ENCODE measurements at regions not wholly inside any gene's neighbourhood (a gene's known extent, or its start where the extent isn't known, plus 50 kb on each side); places are given as distances from the start of the nearest gene placed in this dataset.

DNA sequence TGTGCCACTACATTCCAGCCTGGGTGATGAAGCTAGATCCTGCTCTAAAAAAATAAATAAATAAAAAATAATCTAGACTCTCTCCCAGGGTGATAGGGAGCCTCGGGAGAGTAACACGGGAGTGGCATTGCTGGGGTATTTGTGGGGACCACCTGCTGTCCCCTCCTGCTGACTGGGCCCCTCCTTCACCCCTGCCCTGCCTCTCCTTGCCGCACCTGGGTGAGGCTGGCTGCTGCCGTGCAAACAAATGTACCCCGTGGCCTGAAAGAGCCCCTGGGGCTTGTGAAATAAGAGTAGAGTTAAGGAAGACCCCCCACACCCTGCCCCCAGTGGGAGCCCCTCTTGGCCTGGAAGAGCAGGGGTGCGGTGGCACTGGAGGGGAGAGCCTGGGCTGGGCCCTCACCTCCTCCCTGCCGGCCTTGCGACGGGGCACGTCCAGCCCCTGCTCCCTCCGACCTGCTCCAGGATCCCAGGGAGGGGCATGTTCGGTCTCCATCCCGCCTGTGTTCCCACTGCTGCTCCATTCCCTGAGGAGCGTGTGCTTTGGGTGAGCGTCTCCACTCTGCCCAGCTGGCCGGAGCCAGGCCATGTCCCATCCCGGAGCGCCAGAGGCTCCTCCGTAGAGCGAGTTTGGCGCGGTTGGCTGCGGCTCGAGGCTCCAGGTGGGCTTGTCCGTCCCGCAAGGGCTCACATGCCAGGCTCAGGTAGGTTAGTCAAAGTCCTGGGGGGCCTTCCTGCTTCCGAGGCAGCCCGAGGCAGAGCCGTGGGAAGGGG is 75.0 kb upstream of the RNU6ATAC start:
- Mint-ChIP-seq H3K27ac (no peak overlapping the region), H3K4me1 (no peaks in the 10 kb centered on the region), H3K9me3 (no peaks in the 10 kb centered on the region), H3K36me3 (ENCODE audit: low read depth) (no peaks in the 10 kb centered on the region), H3K4me3 (no peak overlapping the region), H3K27me3 (ENCODE audit: insufficient read depth) (no peaks in the 10 kb centered on the region)
- Histone ChIP-seq H3K27ac (ENCODE audit: low read depth, low read length) (no peak overlapping the region), H3K9ac (ENCODE audit: extremely low read depth, low read length, poor library complexity, severe bottlenecking) (no peak overlapping the region), H3K9me3 (ENCODE audit: control insufficient read depth, low read length) (no peaks in the 10 kb centered on the region), H3K4me1 (ENCODE audit: control insufficient read depth, insufficient read depth, low read length) (no peaks in the 10 kb centered on the region), H3K27me3 (ENCODE audit: control insufficient read depth, insufficient read depth, low read length, poor library complexity, severe bottlenecking) (no peaks in the 10 kb centered on the region), H3K36me3 (ENCODE audit: control insufficient read depth, insufficient read depth, low read length) (no peaks in the 10 kb centered on the region), H3K4me3 (ENCODE audit: low read length) (no peak overlapping the region)
- TF ChIP-seq, protein P1, sequence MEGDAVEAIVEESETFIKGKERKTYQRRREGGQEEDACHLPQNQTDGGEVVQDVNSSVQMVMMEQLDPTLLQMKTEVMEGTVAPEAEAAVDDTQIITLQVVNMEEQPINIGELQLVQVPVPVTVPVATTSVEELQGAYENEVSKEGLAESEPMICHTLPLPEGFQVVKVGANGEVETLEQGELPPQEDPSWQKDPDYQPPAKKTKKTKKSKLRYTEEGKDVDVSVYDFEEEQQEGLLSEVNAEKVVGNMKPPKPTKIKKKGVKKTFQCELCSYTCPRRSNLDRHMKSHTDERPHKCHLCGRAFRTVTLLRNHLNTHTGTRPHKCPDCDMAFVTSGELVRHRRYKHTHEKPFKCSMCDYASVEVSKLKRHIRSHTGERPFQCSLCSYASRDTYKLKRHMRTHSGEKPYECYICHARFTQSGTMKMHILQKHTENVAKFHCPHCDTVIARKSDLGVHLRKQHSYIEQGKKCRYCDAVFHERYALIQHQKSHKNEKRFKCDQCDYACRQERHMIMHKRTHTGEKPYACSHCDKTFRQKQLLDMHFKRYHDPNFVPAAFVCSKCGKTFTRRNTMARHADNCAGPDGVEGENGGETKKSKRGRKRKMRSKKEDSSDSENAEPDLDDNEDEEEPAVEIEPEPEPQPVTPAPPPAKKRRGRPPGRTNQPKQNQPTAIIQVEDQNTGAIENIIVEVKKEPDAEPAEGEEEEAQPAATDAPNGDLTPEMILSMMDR (conservative IDR thresholded peaks at IDR 0.05), result no peak
- no peak for DNase-seq
- 88 to 89% methylated on average over 16 to 29 of the region's 29 CpGs for WGBS, 2 experiments (ENCODE audit: insufficient coverage in 1 of 2, insufficient read length in 1 of 2)

DNA sequence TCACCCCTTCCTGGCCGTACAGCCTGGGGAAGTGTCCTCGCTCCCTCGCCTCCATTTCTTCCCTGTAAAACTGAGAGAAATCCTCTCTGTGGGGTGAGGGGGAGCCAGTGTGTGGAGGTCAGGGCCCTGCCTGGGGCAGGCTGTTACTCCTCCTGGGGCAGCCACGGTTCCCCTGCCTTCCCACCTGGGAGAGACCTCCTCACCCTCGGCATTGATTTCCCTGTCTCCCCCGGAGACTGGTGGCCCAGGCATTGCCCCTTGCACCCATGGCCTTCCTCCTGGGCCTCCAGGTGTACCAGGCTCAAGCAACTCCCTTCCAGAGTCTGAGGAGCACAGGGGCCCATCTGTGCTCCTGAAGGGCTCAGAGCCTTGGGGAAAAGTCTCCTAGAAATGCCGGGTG is 75.6 kb upstream of the RNU6ATAC start:
- no peak for DNase-seq
- Histone ChIP-seq H3K4me3 (ENCODE audit: low read length) (no peak overlapping the region), H3K9ac (ENCODE audit: extremely low read depth, low read length, poor library complexity, severe bottlenecking) (no peak overlapping the region), H3K9me3 (ENCODE audit: control insufficient read depth, low read length) (no peaks in the 10 kb centered on the region), H3K36me3 (ENCODE audit: control insufficient read depth, insufficient read depth, low read length) (no peaks in the 10 kb centered on the region), H3K4me1 (ENCODE audit: control insufficient read depth, insufficient read depth, low read length) (no peaks in the 10 kb centered on the region), H3K27me3 (ENCODE audit: control insufficient read depth, insufficient read depth, low read length, poor library complexity, severe bottlenecking) (no peaks in the 10 kb centered on the region), H3K27ac (ENCODE audit: low read depth, low read length) (no peak overlapping the region)
- no peaks in the 10 kb centered on the region for H3K36me3 Mint-ChIP-seq (ENCODE audit: low read depth)
- TF ChIP-seq, protein P1 (conservative IDR thresholded peaks at IDR 0.05), result no peak
- 88 to 91% methylated on average over 3 to 7 of the region's 7 CpGs for WGBS, 2 experiments (ENCODE audit: insufficient coverage in 1 of 2, insufficient read length in 1 of 2)
- H3K27ac Mint-ChIP-seq, result no peak overlapping the region
- no peaks in the 10 kb centered on the region for H3K27me3 Mint-ChIP-seq (ENCODE audit: insufficient read depth)
- H3K4me1 Mint-ChIP-seq, result no peaks in the 10 kb centered on the region
- H3K9me3 Mint-ChIP-seq, result no peaks in the 10 kb centered on the region
- no peak overlapping the region for H3K4me3 Mint-ChIP-seq

DNA sequence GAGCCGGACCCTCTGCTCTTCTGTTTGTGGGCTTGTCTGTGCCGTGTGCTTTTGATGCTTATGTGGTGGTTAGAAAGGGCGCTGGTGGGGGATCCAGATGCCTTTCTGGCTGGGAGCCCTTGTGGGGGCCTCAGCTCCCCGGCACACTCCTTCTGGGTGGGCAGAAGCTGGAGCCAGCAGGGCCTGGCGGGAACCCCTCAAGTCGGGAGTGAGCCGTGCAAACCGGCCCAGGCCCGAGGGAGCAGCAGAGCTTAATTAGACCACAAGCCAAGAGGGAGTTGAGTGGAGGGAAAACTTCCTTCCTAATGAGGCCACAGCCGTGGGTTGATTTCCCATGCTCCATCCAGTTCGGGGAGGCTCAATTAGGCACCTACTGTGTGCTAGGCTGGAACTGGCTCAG is 76.0 kb upstream of the RNU6ATAC start:
- H3K9me3 ChIP-seq (ENCODE audit: control insufficient read depth, low read length), result no peaks in the 10 kb centered on the region
- H3K27me3 ChIP-seq (ENCODE audit: control insufficient read depth, insufficient read depth, low read length, poor library complexity, severe bottlenecking), result no peaks in the 10 kb centered on the region
- H3K4me3 ChIP-seq (ENCODE audit: low read length), result no peak overlapping the region
- Mint-ChIP-seq H3K36me3 (ENCODE audit: low read depth) (no peaks in the 10 kb centered on the region), H3K4me1 (no peaks in the 10 kb centered on the region), H3K27me3 (ENCODE audit: insufficient read depth) (no peaks in the 10 kb centered on the region), H3K9me3 (no peaks in the 10 kb centered on the region), H3K27ac (no peak overlapping the region), H3K4me3 (no peak overlapping the region)
- H3K4me1 ChIP-seq (ENCODE audit: control insufficient read depth, insufficient read depth, low read length), result no peaks in the 10 kb centered on the region
- H3K27ac ChIP-seq (ENCODE audit: low read depth, low read length), result no peak overlapping the region
- 83 to 94% methylated on average over 8 to 11 of the region's 11 CpGs for WGBS, 2 experiments (ENCODE audit: insufficient coverage in 1 of 2, insufficient read length in 1 of 2)
- no peak for DNase-seq
- H3K9ac ChIP-seq (ENCODE audit: extremely low read depth, low read length, poor library complexity, severe bottlenecking), result no peak overlapping the region
- TF ChIP-seq, protein P1 (conservative IDR thresholded peaks at IDR 0.05), result no peak
- H3K36me3 ChIP-seq (ENCODE audit: control insufficient read depth, insufficient read depth, low read length), result no peaks in the 10 kb centered on the region
